Stomach (tissue), 8 donors: ENCODE measurements at regions not wholly inside any gene's neighbourhood (a gene's known extent, or its start where the extent isn't known, plus 50 kb on each side); places are given as distances from the start of the nearest gene placed in this dataset.

Experiments
- DNase-seq, 2 donors: peaks; one replicate each; pipeline versions ENCODE4 v3.0.0 to v3.0.0-alpha.2; 2013 to 2019
- H3K27ac ChIP-seq, 5 donors: fragments of 200-600 bp in 4 of 5; sonication (generic) in 4 of 5; one replicate each; pipeline ENCODE4 v1.5.1; 2013 to 2019; ENCODE audit warnings: mild to moderate bottlenecking in 1 of 5, moderate library complexity in 1 of 5
- H3K27me3 ChIP-seq, 3 donors: fragments of 200-600 bp; sonication (generic); one replicate each; pipeline ENCODE4 v1.5.1; 2017 to 2019; ENCODE audit warnings: mixed run types in 1 of 3
- H3K36me3 ChIP-seq, 4 donors: fragments of 200-600 bp; sonication (generic); 1 replicate in 3 of 4; 2 replicates in 1 of 4; pipeline ENCODE4 v1.5.1; 2016 to 2019
- H3K4me1 ChIP-seq, 4 donors: fragments of 200-600 bp; sonication (generic); one replicate each; pipeline ENCODE4 v1.5.1; 2016 to 2019
- H3K4me3 ChIP-seq, 4 donors: fragments of 200-600 bp; sonication (generic) in 3 of 4; one replicate each; pipeline ENCODE4 v1.5.1; 2016 to 2019; ENCODE audit warnings: mild to moderate bottlenecking in 1 of 4
- H3K9me3 ChIP-seq, 4 donors: fragments of 200-600 bp; sonication (generic); one replicate each; pipeline ENCODE4 v1.5.1; 2016 to 2019
- EP300 ChIP-seq: sonication (generic); formaldehyde crosslinking; IDR thresholded peaks from one replicate; pipeline ENCODE4 v1.6.1; 2017; ENCODE audit warnings: antibody characterized with exemption
- POLR2A ChIP-seq, 4 donors: fragments of 450-650 bp; IDR thresholded peaks; one replicate each; pipeline ENCODE4 v1.6.1; 2016; ENCODE audit warnings: antibody characterized with exemption in 4 of 4, control low read depth in 2 of 4, mild to moderate bottlenecking in 1 of 4, moderate library complexity in 1 of 4
- POLR2AphosphoS5 ChIP-seq, 3 donors: sonication (generic); formaldehyde crosslinking; IDR thresholded peaks; one replicate each; pipeline ENCODE4 v1.6.1; 2016; ENCODE audit warnings: antibody characterized with exemption in 3 of 3
- WGBS, 5 donors: extraction: QIAGEN DNeasy Blood & Tissue Kit in 3 of 5; methylation state at CpG; one replicate each; pipeline versions ENCODE4 v1.1.5 to v1.1.7; 2013 to 2018; 5-methylcytosine and 5-hydroxymethylcytosine counted together
- intact Hi-C: fragments of 100-400 bp; cut with DNase I; formaldehyde crosslinking; loops from one replicate; pipeline ENCODE4 v1.15.1; 2023; ENCODE audit warnings: low total_unique reads
- TF ChIP-seq, protein P1 (sequence below), 7 experiments: fragments of 450-650 bp in 4 of 7; fragments of 200-600 bp in 3 of 7; sonication (generic) in 3 of 7; IDR thresholded peaks; one replicate each; pipeline ENCODE4 v1.5.1; 2016 to 2019; ENCODE audit warnings: antibody characterized with exemption in 7 of 7, control low read depth in 2 of 7, mild to moderate bottlenecking in 1 of 7
- donor health status: healthy with polysubstance abuse.
- donor health status: Bipolar disorder and iron deficiency.
- donor health status: healthy.

DNA sequence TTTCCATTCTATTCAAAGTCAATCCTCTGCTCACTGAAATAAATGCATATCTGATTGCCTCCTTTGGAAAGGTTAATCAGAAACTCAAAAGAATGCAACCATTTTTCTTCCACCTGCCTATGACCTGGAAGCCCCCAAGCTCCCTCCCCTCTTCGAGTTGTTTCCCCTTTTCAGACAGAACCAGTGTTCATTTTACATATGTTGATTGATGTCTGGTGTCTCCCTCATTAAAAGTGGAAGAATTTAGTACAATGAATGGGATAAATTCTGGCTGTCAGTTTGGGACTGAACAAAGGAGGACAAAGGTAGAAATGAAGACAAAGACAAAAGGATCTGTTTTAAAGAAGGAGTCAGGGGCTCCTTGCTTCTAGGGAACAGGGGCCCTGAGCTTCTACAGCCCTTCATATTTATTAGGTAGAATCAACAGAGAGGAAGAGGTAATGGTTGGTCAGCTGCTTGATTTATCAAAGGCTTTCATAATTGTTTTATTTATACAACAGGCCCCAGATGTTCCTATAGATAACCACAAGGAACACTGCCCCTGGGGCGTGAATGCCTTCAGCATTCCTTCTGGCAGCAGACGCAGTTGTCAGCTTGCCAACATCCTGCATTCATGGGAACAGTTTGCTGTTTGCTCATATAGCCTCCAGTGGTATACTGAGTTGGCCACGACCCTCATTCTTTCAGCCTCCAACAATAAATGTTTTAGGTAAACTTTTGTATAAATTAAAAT is 949.8 kb upstream of the LRATD1 start:
- Histone ChIP-seq H3K4me1 (peaks cover 0 to 6% (median 3%) of the 10 kb centered on the region in 4 donors), H3K36me3 (no peaks in the 10 kb centered on the region), H3K4me3 (no peak overlapping the region), H3K27ac (peak overlapping the region in 2 of 5 donors; percentile 33 to 38), H3K9me3 (peaks cover 0 to 23% (median 18%) of the 10 kb centered on the region in 4 donors), H3K27me3 (no peaks in the 10 kb centered on the region)
- TF ChIP-seq, protein P1, sequence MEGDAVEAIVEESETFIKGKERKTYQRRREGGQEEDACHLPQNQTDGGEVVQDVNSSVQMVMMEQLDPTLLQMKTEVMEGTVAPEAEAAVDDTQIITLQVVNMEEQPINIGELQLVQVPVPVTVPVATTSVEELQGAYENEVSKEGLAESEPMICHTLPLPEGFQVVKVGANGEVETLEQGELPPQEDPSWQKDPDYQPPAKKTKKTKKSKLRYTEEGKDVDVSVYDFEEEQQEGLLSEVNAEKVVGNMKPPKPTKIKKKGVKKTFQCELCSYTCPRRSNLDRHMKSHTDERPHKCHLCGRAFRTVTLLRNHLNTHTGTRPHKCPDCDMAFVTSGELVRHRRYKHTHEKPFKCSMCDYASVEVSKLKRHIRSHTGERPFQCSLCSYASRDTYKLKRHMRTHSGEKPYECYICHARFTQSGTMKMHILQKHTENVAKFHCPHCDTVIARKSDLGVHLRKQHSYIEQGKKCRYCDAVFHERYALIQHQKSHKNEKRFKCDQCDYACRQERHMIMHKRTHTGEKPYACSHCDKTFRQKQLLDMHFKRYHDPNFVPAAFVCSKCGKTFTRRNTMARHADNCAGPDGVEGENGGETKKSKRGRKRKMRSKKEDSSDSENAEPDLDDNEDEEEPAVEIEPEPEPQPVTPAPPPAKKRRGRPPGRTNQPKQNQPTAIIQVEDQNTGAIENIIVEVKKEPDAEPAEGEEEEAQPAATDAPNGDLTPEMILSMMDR (IDR thresholded peaks at IDR 0.05), result no peak
- no peak for TF ChIP-seq POLR2A (IDR thresholded peaks at IDR 0.05)
- intact Hi-C loops, result no loop called here
- DNase-seq, result peak; percentile 4 to 77
- WGBS, 5 donors, result 20 to 29% (median 23%) methylated on average over 4 of the region's 4 CpGs

DNA sequence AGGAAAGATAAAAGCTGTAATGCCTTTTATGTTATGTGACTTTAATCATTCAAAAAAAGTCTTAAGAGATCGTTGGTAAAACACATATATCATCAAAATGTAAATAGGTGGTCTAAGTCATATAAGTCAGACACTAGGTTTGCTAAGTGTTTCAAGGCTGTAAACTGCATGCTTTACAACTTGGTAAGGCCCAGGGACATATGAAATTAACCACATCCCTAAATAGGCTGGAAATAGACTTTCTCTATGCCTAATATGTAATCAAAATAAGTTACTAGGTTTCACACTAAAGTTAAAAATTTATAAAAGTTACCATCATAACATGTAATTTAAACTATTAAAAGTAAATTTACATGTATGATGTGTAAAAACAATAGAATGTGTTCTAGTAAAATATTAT is 946.3 kb upstream of the LRATD1 start:
- Histone ChIP-seq H3K9me3 (peaks cover 0 to 31% (median 20%) of the 10 kb centered on the region in 4 donors), H3K4me3 (no peak overlapping the region), H3K4me1 (peaks cover 0 to 6% (median 3%) of the 10 kb centered on the region in 4 donors), H3K27me3 (no peaks in the 10 kb centered on the region), H3K36me3 (no peaks in the 10 kb centered on the region), H3K27ac (no peak overlapping the region)
- WGBS, 5 donors, result 59 to 79% (median 74%) methylated on average over 1 of the region's 1 CpG
- DNase-seq, result no peak
- intact Hi-C loops, result no loop called here
- TF ChIP-seq, protein P1 (IDR thresholded peaks at IDR 0.05), result no peak
- TF ChIP-seq POLR2AphosphoS5 (IDR thresholded peaks at IDR 0.05) (no peak), POLR2A (IDR thresholded peaks at IDR 0.05) (no peak), EP300 (no peak)

DNA sequence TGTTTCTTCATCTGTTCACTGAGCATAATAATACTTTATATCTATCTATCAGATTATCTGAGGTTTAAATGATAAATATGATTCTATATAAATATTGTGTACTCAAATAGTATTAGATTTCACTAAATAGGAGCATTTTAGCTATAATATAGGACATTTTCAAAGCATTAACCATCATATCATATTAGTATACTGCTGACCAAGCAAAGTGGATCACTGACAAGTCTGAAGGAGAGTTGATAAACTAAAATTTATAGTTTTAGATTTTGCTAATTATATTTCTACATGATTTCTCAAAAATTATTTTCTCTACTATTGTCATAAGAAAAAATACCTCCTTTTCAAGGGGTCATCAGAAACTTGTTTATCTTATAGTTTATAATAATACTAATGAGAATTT is 937.8 kb upstream of the LRATD1 start:
- Histone ChIP-seq H3K27ac (no peak overlapping the region), H3K4me1 (no peaks in the 10 kb centered on the region), H3K4me3 (no peak overlapping the region), H3K36me3 (no peaks in the 10 kb centered on the region), H3K27me3 (no peaks in the 10 kb centered on the region), H3K9me3 (peaks cover 0 to 2% (median 0%) of the 10 kb centered on the region in 4 donors)
- TF ChIP-seq, protein P1 (IDR thresholded peaks at IDR 0.05), result no peak
- no peak for TF ChIP-seq POLR2A (IDR thresholded peaks at IDR 0.05)
- TF ChIP-seq POLR2AphosphoS5 (IDR thresholded peaks at IDR 0.05), result no peak
- TF ChIP-seq EP300, result no peak
- no peak for DNase-seq
- intact Hi-C loops, result no loop called here

DNA sequence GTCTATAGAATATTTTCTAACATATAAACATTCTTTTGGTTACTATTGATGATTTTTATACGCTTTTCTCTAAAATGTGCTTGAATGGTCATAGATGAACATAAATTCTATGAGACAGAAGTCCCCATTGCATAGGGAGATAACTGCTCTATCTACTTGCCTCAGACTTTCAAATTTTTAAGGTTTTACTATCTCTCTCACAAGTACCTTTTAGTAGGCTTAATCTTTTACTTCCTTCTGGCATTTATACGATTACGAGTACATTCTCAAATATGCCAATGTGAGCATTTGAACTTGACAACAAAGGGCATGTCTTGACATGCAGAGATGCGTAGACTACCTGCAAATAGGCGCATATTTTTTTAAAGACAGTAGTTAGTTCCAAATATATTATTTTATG is 935.9 kb upstream of the LRATD1 start:
- no peak for DNase-seq
- no peak overlapping the region for H3K4me3 ChIP-seq
- no peaks in the 10 kb centered on the region for H3K36me3 ChIP-seq
- H3K4me1 ChIP-seq, result no peaks in the 10 kb centered on the region
- no peaks in the 10 kb centered on the region for H3K27me3 ChIP-seq
- WGBS, 5 donors, result 90 to 95% (median 92%) methylated on average over 5 of the region's 5 CpGs
- no peak overlapping the region for H3K27ac ChIP-seq
- TF ChIP-seq POLR2A (IDR thresholded peaks at IDR 0.05) (no peak), EP300 (no peak), POLR2AphosphoS5 (IDR thresholded peaks at IDR 0.05) (no peak)
- TF ChIP-seq, protein P1 (IDR thresholded peaks at IDR 0.05), result no peak
- peaks cover 0 to 2% (median 0%) of the 10 kb centered on the region in 4 donors for H3K9me3 ChIP-seq
- intact Hi-C loops, result no loop called here
